ENCODE measurements at regions not wholly inside any gene's neighbourhood (a gene's known extent, or its start where the extent isn't known, plus 50 kb on each side); places are given as distances from the start of the nearest gene placed in this dataset.

DNA sequence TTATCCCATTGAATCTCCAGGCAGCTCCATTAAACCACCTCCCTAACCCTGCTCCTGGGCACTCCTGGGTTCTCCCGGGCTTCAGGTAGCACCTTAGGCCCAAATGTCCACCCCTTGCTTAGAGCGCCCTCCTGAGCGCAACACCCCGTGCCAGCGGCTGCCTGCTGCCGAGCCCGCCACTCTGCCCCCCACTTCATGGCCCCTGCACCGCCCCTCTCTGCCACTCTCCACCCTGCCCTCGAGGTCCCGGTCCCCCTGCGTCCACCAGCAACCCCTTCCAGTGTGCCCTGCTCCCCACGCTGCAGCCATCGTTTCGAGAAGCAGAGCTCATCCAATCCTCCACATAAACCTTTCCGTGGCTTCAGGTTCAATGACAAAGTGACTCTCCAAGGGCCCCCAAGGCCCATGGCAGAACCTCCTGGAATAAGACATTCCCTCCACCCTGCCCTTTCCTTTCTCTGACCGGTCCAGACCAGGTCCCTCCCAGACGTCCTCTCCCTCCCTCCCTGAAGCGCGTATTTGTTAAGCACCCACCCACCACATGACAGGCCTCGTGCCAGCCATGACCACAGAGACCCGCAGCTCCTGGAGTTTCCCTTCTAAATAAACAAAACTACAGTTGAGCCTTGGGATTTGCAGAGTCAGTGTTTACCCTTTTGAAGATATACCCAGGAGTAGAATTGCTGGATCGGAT lies 66.6 kb downstream of the ARHGEF18 start (continued):
- TF ChIP-seq TMF1 (CRISPR knock-in tag; IDR thresholded peaks at IDR 0.05; ENCODE audit: low read depth), result 0 out of 2 replicates have a peak, but pooled peaks have one; percentile 27
- TF ChIP-seq ZNF362 (CRISPR knock-in tag; IDR thresholded peaks at IDR 0.05; ENCODE audit: borderline replicate concordance), result no peak
- TF ChIP-seq ZNF20 (CRISPR knock-in tag; IDR thresholded peaks at IDR 0.05), result no peak
- TF ChIP-seq, protein P1, sequence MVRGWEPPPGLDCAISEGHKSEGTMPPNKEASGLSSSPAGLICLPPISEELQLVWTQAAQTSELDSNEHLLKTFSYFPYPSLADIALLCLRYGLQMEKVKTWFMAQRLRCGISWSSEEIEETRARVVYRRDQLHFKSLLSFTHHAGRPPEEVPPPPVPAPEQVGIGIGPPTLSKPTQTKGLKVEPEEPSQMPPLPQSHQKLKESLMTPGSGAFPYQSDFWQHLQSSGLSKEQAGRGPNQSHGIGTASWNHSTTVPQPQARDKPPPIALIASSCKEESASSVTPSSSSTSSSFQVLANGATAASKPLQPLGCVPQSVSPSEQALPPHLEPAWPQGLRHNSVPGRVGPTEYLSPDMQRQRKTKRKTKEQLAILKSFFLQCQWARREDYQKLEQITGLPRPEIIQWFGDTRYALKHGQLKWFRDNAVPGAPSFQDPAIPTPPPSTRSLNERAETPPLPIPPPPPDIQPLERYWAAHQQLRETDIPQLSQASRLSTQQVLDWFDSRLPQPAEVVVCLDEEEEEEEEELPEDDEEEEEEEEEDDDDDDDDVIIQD (CRISPR knock-in tag; IDR thresholded peaks at IDR 0.05; ENCODE audit: low read depth), result no peak
- TF ChIP-seq, protein P2, sequence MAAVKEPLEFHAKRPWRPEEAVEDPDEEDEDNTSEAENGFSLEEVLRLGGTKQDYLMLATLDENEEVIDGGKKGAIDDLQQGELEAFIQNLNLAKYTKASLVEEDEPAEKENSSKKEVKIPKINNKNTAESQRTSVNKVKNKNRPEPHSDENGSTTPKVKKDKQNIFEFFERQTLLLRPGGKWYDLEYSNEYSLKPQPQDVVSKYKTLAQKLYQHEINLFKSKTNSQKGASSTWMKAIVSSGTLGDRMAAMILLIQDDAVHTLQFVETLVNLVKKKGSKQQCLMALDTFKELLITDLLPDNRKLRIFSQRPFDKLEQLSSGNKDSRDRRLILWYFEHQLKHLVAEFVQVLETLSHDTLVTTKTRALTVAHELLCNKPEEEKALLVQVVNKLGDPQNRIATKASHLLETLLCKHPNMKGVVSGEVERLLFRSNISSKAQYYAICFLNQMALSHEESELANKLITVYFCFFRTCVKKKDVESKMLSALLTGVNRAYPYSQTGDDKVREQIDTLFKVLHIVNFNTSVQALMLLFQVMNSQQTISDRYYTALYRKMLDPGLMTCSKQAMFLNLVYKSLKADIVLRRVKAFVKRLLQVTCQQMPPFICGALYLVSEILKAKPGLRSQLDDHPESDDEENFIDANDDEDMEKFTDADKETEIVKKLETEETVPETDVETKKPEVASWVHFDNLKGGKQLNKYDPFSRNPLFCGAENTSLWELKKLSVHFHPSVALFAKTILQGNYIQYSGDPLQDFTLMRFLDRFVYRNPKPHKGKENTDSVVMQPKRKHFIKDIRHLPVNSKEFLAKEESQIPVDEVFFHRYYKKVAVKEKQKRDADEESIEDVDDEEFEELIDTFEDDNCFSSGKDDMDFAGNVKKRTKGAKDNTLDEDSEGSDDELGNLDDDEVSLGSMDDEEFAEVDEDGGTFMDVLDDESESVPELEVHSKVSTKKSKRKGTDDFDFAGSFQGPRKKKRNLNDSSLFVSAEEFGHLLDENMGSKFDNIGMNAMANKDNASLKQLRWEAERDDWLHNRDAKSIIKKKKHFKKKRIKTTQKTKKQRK (IDR thresholded peaks at IDR 0.05; ENCODE audit: low read length), result no peak
- TF ChIP-seq ZNF761 (CRISPR knock-in tag; conservative IDR thresholded peaks at IDR 0.05), result no peak
- TF ChIP-seq CCDC6 (CRISPR knock-in tag; IDR thresholded peaks at IDR 0.05), result no peak
- TF ChIP-seq KLF13 (CRISPR knock-in tag; IDR thresholded peaks at IDR 0.05), result no peak
- TF ChIP-seq HDAC6 (IDR thresholded peaks at IDR 0.05; ENCODE audit: low read depth, low read length), result no peak
- 0 out of 2 replicates have a peak, but pooled peaks have one; percentile 39 for TF ChIP-seq HNRNPL (IDR thresholded peaks at IDR 0.05; ENCODE audit: low read depth, low read length)
- no peak for TF ChIP-seq ATAD3A (CRISPR knock-in tag; IDR thresholded peaks at IDR 0.05)
- TF ChIP-seq ZSCAN9 (CRISPR knock-in tag; IDR thresholded peaks at IDR 0.05; ENCODE audit: borderline replicate concordance), result peak; percentile 59; the same call in 1 of the 2 replicates
- TF ChIP-seq ARNT2 (CRISPR knock-in tag; IDR thresholded peaks at IDR 0.05; ENCODE audit: low read depth), result no peak
- TF ChIP-seq ZFP36L2 (CRISPR knock-in tag; IDR thresholded peaks at IDR 0.05), result no peak
- no peak for TF ChIP-seq ZNF367 (CRISPR knock-in tag; IDR thresholded peaks at IDR 0.05; ENCODE audit: borderline replicate concordance)
- no peak for TF ChIP-seq HINFP (CRISPR knock-in tag; IDR thresholded peaks at IDR 0.05; ENCODE audit: low read depth)
- TF ChIP-seq ZNF234 (CRISPR knock-in tag; conservative IDR thresholded peaks at IDR 0.05), result no peak
- 0 out of 2 replicates have a peak, but pooled peaks have one; percentile 24 for TF ChIP-seq ZNF605 (CRISPR knock-in tag; IDR thresholded peaks at IDR 0.05)
- no peak for TF ChIP-seq POLR2A (IDR thresholded peaks at IDR 0.05; ENCODE audit: insufficient read depth in 1 of 2, low read depth in 2 of 2, low read length in 2 of 2)
- TF ChIP-seq ZNF207 (IDR thresholded peaks at IDR 0.05; ENCODE audit: borderline replicate concordance), result no peak

All from HepG2 (cell line).